NCI-H2107 treated with DMSO at 0.1 percent for 48 hours (cell line): ENCODE measurements at regions not wholly inside any gene's neighbourhood (a gene's known extent, or its start where the extent isn't known, plus 50 kb on each side); places are given as distances from the start of the nearest gene placed in this dataset.
A peak's percentile ranks its signal among the peaks of the same experiment; 100 is the strongest.

ENCODE experiments used
- DNase-seq: peaks from one replicate; lab custom pipeline; 2025; ENCODE audit not compliant: unreplicated experiment; lab: John Stamatoyannopoulos, UW

DNA sequence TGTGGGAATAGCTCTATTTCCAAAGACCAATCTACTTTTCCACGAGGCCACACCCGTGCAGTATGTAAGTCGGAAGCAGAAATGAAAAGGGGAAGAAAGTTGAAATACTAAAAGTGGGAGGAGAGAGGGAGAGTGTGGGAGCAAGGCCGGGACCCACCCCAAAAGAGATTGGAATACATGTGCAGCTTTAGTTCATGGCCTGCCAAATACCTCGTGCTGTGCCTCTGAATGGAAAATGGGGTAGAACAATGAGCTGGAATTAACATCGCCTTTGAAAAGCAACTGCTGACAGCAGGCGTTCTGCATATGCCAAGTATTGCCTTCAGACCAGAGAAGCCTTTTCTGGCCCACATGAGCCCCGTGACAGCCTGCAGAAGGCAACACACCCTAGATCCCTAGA, 155.6 kb downstream of the CD83 start:
- DNase-seq = no peak

DNA sequence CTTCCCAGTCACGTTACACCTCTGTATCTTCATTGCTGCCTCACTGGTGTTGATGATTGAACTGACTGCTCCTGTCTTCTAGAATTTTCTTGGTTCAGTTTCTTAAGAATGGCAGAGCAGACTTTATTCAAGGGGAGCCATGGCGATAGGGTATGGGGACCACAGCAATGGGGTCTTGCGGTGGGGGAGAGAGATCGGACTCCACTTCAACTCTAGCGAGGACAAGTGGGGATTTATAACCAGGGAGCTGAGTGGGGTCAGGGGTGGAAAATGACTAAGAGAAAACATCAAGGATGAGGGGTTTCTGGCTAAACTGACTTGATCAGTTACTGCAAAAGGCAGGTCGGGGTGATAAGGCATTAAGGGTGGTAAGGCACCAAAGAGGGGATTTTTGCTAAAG, 156.4 kb downstream of the CD83 start:
- DNase-seq = no peak

DNA sequence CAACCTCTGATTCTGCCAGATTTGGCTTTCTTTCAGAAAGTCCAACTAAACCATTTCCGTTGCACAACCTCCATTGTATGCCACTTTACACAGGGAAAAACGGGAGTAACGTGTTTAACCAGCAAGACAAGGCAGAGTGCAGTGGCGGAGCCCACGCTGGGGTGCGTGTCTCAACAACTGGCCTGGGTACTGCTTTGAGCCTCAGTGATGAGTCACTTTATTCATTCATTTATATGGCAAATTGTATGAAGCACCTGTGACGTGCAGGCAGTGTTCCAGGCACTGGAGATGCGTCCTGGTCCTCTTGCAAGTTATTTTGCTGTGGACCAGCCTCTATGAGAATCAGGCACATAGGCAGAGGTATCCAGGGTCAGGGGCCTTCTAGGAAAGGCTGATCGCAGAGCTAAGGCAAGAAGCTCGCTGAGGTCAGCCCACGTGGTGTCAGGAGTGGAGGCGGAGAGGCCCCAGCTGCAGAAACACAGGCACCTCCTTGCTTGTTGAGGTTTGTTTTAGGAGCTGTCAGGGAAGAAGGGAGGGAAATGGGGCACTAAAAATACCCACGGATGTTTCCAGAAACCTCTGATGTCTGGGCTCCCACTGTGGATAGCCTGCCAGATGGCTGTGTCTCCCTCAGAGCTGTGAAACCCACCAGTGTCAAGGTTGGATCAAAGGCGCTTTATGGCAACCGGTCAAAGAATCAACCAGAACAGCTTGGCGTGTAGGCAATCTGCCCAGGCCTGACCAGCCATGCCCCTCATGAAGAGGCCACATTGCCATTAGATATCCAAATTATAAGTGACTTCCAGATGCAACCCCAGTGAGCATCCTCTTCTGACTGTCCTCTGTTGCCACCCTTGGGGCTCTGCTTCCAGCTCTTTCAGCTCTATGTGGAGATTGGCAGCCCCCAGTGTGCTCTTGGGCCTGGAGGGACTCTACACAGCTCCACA, 157.2 kb downstream of the CD83 start:
- no peak for DNase-seq

DNA sequence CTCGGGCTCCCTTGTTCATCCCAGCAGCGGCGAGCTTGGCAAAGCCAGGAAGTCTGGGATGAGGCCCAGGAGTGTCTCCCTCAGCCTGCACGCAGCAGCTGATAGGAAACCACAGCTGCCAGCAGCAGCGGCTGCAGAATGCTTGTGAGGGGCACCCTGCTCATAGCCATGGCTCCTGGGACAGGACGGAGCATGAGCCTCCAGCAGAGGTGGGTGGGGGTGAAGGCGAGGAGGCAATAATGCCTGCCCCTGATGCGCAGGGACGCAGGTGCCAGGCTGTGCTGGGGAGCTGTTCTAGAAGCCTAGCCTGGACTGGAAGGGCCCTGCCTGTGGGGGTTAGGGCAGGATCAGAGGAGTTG, 157.9 kb downstream of the CD83 start:
- no peak for DNase-seq

DNA sequence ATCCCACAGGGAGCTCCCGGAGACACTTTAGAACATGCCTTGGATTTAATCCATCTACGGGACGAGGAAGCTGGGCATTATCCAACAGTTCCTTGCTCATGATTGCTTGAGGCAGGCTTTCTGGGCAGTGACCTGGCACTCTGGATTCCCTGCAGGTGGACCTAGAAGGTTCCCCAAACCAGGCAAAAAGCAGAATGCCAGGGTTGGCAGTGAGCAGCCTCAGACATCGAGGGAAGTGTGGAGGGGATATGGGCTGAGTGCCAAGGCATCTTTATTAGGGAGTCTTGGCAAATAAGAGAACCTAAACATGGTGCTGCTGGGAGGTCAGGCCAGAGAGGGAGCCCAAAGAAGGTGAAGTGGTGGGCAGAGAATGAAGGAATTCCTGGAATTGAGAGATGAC, 158.5 kb downstream of the CD83 start:
- DNase-seq = no peak

DNA sequence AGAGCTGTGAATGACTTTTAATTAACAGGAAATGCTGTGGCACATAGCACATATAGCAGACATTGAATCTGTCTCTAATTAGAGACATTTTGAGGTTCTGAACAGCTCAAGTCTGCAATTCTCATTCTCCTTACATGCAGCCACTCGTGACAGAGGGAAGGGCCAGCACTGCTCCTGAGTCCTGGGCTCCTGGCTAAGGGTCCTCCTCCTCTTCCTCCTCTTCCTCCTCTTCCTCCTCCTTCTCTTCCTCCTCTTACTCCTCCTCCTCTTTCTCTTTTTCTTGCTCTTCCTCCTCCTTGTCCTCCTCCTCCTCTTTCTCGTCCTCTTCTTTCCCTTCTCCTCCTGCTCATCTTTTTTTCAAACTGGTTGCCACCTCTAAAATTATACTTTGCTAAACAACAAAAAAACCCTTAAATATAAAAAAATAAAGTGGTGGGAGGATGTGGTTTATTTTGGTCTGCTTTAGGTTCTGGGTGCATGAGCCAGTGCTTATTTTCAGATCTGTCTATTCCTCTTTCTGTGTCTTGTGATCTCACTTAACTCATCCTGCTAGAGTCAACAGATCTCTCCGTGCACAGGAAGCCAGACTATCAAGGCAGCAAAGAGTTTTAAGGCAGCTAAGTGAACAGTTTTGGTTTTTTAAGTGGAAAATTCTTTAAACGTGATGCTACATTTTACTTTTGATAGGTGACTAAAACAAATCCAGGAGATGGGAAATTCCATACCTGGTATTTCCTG, 159.3 kb downstream of the CD83 start:
- DNase-seq = no peak

DNA sequence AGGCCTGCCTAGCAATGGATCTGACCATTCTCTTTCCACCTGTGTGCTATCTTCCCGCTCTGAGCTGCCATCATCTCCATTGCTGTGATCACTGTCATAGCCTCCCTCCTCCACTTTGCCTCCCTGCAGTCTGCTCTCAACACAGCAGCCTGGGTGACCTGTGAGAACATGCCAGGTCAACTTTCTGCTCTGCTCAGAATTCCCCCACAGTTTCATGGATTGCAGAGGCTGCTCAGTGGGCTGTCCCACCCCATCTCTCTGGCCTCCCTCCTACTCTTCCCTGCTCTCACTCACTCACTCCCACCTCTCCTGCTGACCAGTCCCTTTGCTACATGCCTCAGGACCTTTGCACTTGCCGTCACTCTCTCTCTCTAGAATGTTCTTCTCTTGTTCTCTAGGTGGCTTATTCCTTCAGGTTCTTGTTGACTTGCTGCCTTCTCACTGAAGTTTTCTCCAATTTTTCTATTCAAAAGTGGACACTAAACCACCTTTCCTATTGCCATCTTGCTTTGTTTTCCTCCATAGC, 159.9 kb downstream of the CD83 start:
- no peak for DNase-seq

DNA sequence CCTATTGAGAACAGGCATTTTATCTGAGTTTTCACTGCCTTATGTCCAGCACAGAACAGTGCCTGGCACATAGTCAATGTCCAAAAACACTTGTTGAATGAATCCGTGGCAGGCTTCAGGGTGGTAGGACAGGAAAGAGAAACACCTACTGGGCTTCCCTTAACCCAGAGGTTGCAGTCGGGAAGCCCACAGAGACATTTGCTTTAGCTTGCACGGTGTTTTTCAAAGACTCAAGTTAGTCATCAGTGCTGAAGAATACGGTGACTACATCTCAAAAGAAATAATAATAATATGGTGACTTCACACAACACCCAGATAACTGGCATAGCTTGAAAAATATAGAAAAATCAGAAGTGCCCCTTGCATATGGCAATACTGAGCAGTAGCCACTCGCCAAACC, 160.4 kb downstream of the CD83 start:
- DNase-seq = no peak

DNA sequence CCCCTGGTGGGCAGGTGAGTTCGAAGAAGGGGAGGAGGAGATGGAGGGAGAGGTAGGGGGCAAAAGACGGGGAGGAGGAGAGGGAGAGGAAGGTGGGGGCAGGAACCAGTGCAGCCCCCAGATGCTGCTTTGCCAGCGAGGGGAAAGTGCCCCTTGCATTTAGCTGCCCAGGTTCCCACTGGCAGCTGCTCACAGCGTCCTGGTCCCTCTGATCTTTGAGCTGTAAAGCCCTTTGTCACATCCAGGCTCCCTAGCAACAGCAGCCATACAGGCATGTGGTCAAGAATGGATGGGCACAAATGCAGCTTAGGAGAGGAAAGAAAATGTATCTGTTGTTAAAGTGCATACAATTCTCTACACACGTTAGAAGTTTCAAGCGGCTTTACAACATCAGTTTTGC, 160.9 kb downstream of the CD83 start:
- no peak for DNase-seq

DNA sequence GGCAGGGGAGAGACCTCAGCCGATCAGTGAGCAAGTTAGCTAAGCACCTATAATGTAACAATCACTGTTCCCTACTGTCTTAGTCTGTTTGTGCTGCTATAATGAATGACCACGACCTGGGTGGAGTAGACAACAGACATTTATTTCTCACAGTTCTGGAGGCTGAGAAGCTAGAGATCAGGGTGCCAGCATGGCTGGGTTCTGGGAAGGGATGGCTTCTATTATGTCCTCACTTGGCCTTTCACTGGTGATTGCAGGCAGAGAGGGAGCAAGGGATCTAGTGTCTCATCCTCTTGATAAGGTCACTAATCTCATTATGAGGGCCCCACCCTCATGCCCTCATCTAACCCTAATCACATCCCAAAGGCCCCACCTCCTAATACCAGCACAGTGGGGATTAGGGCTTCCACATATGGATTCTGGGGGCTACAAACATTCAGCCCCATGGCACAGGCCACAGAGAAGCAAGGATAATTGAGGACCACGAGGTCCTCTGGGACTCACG, 162.5 kb downstream of the CD83 start:
- no peak for DNase-seq

DNA sequence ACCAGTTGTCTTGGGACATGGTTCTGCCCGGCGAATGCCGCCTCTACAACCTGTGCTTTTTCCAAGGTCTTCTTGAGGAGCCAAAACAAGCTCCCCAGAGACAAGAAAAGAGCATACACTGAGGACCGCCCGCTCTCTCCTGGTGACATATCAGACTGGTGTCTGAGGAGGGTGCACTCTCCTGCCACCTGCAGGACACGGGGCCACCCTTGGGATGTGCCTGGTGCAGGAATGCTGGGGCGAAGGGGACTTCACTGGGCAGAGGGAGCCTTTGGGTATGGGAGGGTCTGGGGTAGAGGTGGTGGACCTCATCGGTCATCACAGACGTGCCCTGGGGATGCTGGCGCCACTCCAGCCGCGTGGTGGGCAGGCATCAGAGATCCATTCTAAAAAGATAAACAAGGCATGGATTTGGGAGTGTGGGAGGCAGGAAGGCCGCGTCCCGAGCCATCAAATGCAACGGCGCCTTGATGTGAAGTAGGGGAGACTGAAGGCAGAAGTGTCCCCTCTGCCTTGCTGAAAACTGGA, 163.3 kb downstream of the CD83 start:
- no peak for DNase-seq

DNA sequence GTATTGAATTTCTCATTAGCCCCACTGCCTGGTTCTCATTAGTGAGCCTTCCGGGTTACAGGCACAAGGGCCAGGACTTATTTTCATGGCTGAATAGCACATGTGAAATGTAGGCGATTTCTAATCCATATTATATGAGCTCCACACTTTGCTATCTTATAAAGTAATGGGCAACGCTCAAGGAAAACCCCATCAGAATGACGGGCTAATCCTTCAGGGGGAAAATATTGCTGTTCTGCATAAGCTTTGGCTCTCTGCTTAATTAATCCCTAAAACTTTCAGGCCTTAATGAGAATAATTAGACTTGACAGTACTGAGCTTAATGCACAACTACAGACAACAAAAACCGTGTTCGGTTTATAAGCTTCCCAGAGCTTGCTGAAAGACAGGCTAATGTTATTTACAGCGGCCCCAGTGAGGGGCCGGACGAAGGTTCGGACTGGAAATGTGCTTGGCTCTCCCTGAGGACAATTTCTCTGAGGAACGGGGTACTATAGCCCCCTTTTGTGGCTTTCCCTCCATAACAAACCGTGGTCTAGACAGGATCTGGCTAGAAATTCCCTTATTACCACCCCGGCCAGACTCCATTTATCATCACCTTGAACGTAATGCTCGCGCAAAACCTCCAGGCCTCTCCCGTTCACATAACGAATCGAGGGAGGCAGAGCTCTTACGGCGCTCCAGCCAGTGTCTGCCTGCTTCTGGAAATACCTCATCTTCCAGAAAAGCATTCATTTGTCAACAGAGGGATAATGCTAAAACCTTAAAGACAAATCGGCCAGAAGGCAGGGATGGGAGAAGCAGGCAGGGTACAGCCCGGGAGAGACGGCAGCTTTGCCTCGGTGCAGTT, 164.5 kb downstream of the CD83 start:
- DNase-seq = no peak

DNA sequence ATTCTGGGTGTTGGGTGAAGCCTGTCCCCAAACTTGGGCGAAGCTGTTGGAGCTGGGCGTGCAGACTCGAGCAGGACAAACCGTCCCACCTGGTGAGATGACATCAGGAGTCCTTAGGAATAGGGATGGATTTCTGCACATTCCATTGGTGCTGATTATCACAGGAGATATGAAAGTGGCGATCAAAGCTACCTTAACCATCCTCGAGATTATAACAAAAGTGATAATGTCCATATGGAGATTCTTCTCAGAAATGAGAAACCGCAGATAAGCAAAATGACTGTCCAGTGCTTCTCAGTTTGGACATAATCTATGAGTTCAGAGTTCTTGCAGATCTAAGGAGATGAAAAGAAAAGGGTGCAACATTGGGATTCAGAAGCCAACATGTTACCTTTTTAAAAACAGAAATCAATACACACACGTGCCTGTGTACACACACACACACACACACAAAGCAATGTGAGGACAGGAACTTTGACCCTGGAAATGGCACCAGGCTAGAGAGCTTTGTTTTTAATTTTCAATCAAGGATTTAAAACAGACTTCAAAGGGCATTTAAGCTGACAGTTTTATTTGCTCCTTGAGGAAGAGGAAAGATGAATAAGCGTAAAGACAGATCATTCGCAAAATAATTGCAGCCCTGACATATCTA, 165.4 kb downstream of the CD83 start:
- DNase-seq = no peak

DNA sequence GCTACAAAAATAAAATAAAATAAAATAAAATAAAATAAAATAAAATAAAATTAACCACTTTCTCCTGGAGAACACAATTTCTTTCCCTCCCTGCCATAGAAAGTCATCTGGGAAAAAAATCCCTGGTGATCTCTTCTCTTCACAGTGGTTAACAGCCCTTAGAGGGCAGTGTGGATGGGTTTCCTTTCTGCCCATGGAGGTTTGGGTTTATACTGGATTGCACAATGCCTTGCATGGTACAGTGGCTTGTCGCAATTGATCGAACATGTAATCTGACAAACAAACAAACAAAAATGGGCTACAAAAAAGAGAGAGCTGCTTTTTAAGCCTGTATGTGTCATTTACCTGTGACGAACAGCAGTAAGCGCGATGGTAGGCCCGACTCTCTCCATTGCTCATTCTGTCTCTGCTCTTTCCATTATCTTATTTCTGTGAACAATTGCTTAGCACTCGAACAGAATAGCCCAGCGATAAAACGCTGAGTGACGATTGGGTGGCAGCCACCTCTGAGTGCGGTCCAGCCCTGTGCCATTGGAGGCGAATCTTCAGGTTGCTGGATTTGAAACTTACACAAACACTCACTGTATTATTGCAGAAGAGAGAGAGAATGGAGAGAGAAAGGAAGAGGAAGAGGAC, 166.1 kb downstream of the CD83 start:
- DNase-seq = peak; percentile 69

DNA sequence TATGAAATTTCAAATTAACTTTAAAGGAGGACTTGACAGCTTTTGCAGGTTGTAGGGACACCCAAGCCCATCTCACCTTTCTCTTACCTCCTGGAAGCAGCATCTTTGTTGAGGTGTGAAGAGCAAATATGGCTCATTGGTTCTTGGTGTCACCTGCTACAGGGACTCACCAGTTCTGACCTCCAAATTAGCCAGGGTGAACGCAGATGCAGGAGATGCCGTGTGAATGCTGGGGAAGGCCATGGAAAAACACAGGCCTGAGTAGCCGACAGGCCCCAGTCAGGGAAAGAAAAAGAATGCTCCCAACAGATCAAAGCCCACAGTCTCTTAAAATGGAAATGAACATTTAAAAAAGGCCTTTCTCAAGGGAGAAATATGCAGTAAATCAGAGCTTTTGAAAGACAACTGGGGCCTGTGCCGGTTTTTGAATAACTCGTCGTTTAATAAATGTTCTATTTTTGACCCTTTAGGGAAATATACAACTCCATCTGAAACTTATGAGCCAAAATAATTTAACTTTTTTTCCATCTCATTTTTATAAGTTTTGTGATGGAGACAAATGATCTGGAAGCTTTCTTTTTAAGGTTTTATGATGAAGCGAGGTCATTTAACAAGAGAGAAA, 167.5 kb downstream of the CD83 start:
- DNase-seq = no peak

DNA sequence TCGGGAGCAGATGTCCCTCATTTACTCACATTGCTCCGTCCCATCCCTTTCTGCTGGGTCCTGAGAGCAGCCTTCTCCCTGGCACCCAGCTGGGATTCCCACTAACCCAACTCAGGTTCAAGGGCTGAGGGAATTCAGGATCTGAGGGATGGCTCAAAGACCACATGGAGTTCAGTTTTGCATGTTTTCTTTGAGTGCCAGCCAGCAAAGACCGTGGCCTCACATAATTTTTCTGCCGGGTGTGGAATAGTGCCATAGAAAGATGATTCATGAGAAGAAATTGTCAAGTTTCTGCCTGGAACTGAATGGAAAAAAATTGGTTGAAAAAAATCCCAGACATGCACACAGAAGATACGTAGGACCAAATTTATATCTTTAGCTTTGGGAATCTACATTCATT, 168.6 kb downstream of the CD83 start:
- DNase-seq = no peak

DNA sequence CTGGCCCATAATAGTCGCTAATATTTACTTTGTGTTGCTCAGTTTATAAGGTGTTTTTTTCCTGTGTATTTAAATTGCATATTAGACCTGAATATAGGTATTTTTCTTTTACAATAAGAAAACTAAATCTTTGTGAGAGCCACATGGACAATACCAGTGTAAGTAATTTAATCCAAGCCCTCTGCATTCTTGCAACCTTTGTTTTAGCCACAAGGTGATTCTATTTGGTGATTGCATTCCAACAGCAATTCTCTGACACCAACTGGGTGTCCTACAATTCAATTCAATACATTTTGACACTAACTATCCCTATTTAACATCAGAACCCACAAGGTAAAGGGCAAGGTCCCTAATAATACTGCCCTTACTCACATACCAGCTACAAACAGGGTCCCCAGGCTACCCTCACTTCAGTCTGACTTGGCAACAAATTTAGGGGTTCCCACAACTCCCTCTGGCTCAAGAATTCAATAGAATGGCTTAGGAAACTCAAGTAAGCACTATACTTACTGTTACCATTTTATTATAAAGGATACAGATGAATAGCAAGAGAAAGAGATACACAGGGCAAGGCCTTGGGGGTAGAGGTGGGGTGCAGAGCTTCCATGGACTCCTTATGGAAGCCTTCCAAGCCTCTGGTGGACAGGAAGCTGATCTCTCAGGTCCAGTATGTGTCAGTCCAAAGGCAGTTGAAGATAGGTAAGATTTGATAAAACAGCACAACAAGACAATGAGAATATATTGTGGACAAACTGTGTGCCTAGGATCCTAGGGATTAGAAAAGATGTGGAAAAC, 169.3 kb downstream of the CD83 start:
- no peak for DNase-seq

DNA sequence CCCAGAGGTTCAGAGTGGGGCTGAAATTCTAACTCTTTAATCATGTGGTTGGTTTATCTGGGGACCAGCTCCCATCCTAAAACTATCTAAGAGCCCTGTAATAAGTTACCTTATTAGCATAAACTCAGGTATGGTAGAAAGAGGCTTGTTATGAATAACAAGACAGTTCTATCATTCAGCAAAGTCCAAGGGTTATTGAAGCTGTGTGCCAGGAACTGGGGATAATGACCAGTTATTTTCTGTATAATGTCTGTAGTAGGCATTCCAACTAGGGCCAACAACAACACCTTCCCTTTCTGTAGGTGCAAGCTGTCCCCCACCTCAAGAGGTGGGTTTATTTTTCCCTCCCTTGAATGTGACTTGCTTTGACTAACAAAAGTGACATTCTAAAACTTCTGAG, 170.1 kb downstream of the CD83 start:
- DNase-seq = no peak

DNA sequence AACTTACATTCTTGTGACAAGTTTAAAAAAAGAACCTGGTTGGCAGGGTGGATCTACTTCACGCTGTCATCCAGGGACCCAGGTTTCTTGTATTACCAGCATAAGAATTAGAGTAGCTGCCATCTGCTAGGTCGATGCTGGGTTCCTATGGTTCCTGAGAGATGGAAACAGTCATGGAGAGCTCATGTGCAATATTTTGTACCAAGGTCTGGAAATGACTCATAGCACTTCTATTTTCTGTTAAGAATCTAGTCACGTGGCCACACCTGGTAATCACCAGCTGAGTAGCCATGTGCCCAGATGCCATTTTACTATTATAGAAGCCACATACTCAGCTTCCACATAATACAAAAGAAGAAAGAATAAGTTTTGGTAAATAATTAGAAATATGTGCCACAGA, 171.3 kb downstream of the CD83 start:
- DNase-seq = no peak
